Lower leg skin (tissue), 3 donors: ENCODE measurements at regions not wholly inside any gene's neighbourhood (a gene's known extent, or its start where the extent isn't known, plus 50 kb on each side); places are given as distances from the start of the nearest gene placed in this dataset.

Experiments used
- POLR2A ChIP-seq, 2 donors: fragments of 450-650 bp; IDR thresholded peaks; one replicate each; pipeline ENCODE4 v1.6.1; 2016 to 2017; ENCODE audit warnings: antibody characterized with exemption in 2 of 2, mild to moderate bottlenecking in 1 of 2, moderate library complexity in 1 of 2
- TF ChIP-seq, protein P1 (sequence below), 3 donors: fragments of 450-650 bp; IDR thresholded peaks; one replicate each; pipeline ENCODE4 v1.5.1; 2016; ENCODE audit warnings: antibody characterized with exemption in 3 of 3, mild to moderate bottlenecking in 3 of 3, moderate library complexity in 2 of 3

DNA sequence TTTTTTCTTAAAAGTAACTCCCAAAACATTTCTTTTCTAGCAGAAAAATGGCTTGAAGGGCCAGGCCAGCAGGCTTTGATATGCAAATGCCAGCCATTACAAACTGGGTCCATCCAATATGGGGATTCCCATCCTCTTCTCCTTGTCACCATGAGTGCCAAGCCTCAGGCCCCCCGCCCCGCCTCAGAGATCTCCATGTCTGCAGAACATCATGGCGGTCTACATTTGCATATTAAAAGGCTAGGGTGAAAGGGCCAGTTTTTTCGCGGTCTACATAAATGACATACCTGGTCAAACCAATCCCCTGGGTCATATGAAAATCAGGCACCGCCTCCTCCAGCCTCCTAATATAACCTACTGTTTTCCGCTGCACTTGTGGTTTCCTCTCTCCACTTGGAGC lies 1327.6 kb downstream of the UQCRFS1 start:
- TF ChIP-seq, protein P1, sequence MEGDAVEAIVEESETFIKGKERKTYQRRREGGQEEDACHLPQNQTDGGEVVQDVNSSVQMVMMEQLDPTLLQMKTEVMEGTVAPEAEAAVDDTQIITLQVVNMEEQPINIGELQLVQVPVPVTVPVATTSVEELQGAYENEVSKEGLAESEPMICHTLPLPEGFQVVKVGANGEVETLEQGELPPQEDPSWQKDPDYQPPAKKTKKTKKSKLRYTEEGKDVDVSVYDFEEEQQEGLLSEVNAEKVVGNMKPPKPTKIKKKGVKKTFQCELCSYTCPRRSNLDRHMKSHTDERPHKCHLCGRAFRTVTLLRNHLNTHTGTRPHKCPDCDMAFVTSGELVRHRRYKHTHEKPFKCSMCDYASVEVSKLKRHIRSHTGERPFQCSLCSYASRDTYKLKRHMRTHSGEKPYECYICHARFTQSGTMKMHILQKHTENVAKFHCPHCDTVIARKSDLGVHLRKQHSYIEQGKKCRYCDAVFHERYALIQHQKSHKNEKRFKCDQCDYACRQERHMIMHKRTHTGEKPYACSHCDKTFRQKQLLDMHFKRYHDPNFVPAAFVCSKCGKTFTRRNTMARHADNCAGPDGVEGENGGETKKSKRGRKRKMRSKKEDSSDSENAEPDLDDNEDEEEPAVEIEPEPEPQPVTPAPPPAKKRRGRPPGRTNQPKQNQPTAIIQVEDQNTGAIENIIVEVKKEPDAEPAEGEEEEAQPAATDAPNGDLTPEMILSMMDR (IDR thresholded peaks at IDR 0.05): no peak
- no peak for TF ChIP-seq POLR2A (IDR thresholded peaks at IDR 0.05)
